Gastroesophageal sphincter (tissue), 3 donors: ENCODE measurements at regions not wholly inside any gene's neighbourhood (a gene's known extent, or its start where the extent isn't known, plus 50 kb on each side); places are given as distances from the start of the nearest gene placed in this dataset.

ENCODE experiments used
- CTCF ChIP-seq, 4 experiments: fragments of 200-600 bp in 2 of 4; fragments of 450-650 bp in 2 of 4; sonication (generic) in 1 of 4; IDR thresholded peaks; one replicate each; pipeline ENCODE4 v1.5.1; 2017 to 2019; ENCODE audit warnings: antibody characterized with exemption in 4 of 4, mild to moderate bottlenecking in 2 of 4, moderate library complexity in 2 of 4
- EP300 ChIP-seq: sonication (generic); formaldehyde crosslinking; IDR thresholded peaks from one replicate; pipeline ENCODE4 v1.6.1; 2017; ENCODE audit warnings: antibody characterized with exemption, mild to moderate bottlenecking

GRCh38 chr5:108437425-108437824 lies 55.5 kb upstream of the FBXL17 start:
- no peak for TF ChIP-seq EP300
- TF ChIP-seq CTCF (IDR thresholded peaks at IDR 0.05) = no peak
